H1 (cell line): ENCODE measurements at regions not wholly inside any gene's neighbourhood (a gene's known extent, or its start where the extent isn't known, plus 50 kb on each side); places are given as distances from the start of the nearest gene placed in this dataset.
A peak's percentile ranks its signal among the peaks of the same experiment; 100 is the strongest.

Experiments
- CTCF ChIA-PET: fragments of 300-600 bp; sonication (Branson Sonifier 250); formaldehyde crosslinking; loops from one replicate; lab custom pipeline; 2021; ENCODE audit not compliant: partially characterized antibody; lab: Charles Lee
- POLR2A ChIA-PET: fragments of 300-600 bp; sonication (Branson Sonifier 250); formaldehyde crosslinking; loops from one replicate; lab custom pipeline; 2021; ENCODE audit warnings: inconsistent platforms; ENCODE audit not compliant: partially characterized antibody; lab: Charles Lee
- DNase-seq, 2 experiments: peaks; one replicate each; pipeline versions ENCODE4 v3.0.0 to v3.0.0-alpha.2; 2010 to 2022; ENCODE audit warnings: low spot score in 2 of 2, low read depth in 1 of 2, mixed read lengths in 1 of 2
- FAIRE-seq: peaks from 2 replicates; lab custom pipeline; 2011; peaks lifted over from hg19 to GRCh38; lab: Jason Lieb, UNC
- H2AFZ ChIP-seq: 2 replicates; pipeline ENCODE4 v1.8.1; 2012; ENCODE audit warnings: low read length, inconsistent platforms
- H2AK5ac ChIP-seq: 2 replicates; pipeline ENCODE4 v1.6.1; 2013; ENCODE audit warnings: low read depth, low read length
- H2BK120ac ChIP-seq: replicated peaks from 2 replicates; pipeline ENCODE3; 2013; ENCODE audit warnings: low read depth, low read length, inconsistent platforms
- H2BK12ac ChIP-seq: 2 replicates; pipeline ENCODE4 v1.6.1; 2013; ENCODE audit warnings: low read depth, low read length
- H2BK15ac ChIP-seq: 2 replicates; pipeline ENCODE4 v1.6.1; 2013; ENCODE audit warnings: low read length
- H2BK20ac ChIP-seq: 2 replicates; pipeline ENCODE4 v1.6.1; 2013; ENCODE audit warnings: low read length
- H2BK5ac ChIP-seq: 2 replicates; pipeline ENCODE4 v1.6.1; 2013; ENCODE audit warnings: low read depth, low read length
- H3K14ac ChIP-seq: 2 replicates; pipeline ENCODE4 v1.6.1; 2013; ENCODE audit warnings: inconsistent platforms; ENCODE audit not compliant: insufficient read length
- H3K18ac ChIP-seq: 2 replicates; pipeline ENCODE4 v1.6.1; 2013; ENCODE audit warnings: low read length; ENCODE audit errors: extremely low read depth
- H3K23ac ChIP-seq: 2 replicates; pipeline ENCODE4 v1.6.1; 2013; ENCODE audit warnings: inconsistent platforms; ENCODE audit not compliant: insufficient read length
- H3K23me2 ChIP-seq: 2 replicates; pipeline ENCODE4 v1.6.1; 2013; ENCODE audit warnings: low read depth, low read length
- H3K27ac ChIP-seq: 2 replicates; pipeline ENCODE4 v1.6.1; 2011; ENCODE audit warnings: low read depth, low read length, inconsistent platforms
- H3K27me3 ChIP-seq, 4 experiments: replicated peaks in 1 of 4; 1 replicate in 1 of 4; 2 replicates in 3 of 4; pipeline versions ENCODE4 v1.6.1 to v1.8.1; 2011 to 2013; ENCODE audit warnings: low read length in 3 of 4, mild to moderate bottlenecking in 3 of 4, inconsistent platforms in 2 of 4, mixed read lengths in 2 of 4, moderate library complexity in 1 of 4; ENCODE audit not compliant: control insufficient read depth in 3 of 4, insufficient read depth in 3 of 4; ENCODE audit errors: extremely low read depth in 1 of 4
- H3K36me3 ChIP-seq, 4 experiments: 2 replicates each; pipeline versions ENCODE4 v1.6.1 to v1.8.1; 2011 to 2013; ENCODE audit warnings: mild to moderate bottlenecking in 4 of 4, low read length in 3 of 4, moderate library complexity in 2 of 4, control low read depth in 1 of 4, inconsistent platforms in 1 of 4; ENCODE audit not compliant: insufficient read depth in 4 of 4, control insufficient read depth in 2 of 4
- H3K4ac ChIP-seq: replicated peaks from 2 replicates; pipeline ENCODE3; 2013; ENCODE audit warnings: low read length, low read depth, mixed read lengths, inconsistent platforms; ENCODE audit not compliant: insufficient read length
- H3K4me1 ChIP-seq, 4 experiments: replicated peaks in 1 of 4; 1 replicate in 1 of 4; 2 replicates in 3 of 4; pipeline versions ENCODE4 v1.6.1 to v1.8.1; 2011 to 2013; ENCODE audit warnings: low read length in 3 of 4, inconsistent platforms in 2 of 4, mixed read lengths in 1 of 4; ENCODE audit not compliant: insufficient read depth in 4 of 4, control insufficient read depth in 3 of 4
- H3K4me2 ChIP-seq, 2 experiments: 2 replicates each; pipeline versions ENCODE4 v1.6.1 to v1.8.1; 2011 to 2013; ENCODE audit warnings: low read depth in 2 of 2, low read length in 2 of 2, control low read depth in 1 of 2, inconsistent platforms in 1 of 2, mild to moderate bottlenecking in 1 of 2; ENCODE audit not compliant: insufficient read depth in 1 of 2
- H3K4me3 ChIP-seq, 4 experiments: fragments of 200-600, 300-600 bp in 1 of 4; sonication (generic), shearing (Covaris generic), sonication (Bioruptor Twin) in 1 of 4; 2 replicates each; pipeline versions ENCODE4 v1.5.1 to v1.8.1; 2011 to 2016; ENCODE audit warnings: low read length in 4 of 4, low read depth in 3 of 4, control low read depth in 2 of 4, inconsistent platforms in 2 of 4, mild to moderate bottlenecking in 2 of 4, mixed read lengths in 1 of 4, moderate library complexity in 1 of 4; ENCODE audit not compliant: insufficient read depth in 2 of 4; ENCODE audit errors: extremely low read depth in 1 of 4
- H3K56ac ChIP-seq: replicated peaks from 2 replicates; pipeline ENCODE3; 2013; ENCODE audit warnings: low read depth, mild to moderate bottlenecking, mixed read lengths, low read length, inconsistent platforms; ENCODE audit not compliant: insufficient read length
- H3K79me1 ChIP-seq: 2 replicates; pipeline ENCODE4 v1.6.1; 2013; ENCODE audit warnings: low read depth, low read length, control low read depth
- H3K79me2 ChIP-seq, 2 experiments: 2 replicates each; pipeline versions ENCODE4 v1.6.1 to v1.8.1; 2012 to 2013; ENCODE audit warnings: low read length in 2 of 2, mild to moderate bottlenecking in 2 of 2, inconsistent platforms in 1 of 2; ENCODE audit not compliant: insufficient read depth in 2 of 2, control insufficient read depth in 1 of 2
- H3K9ac ChIP-seq, 4 experiments: replicated peaks in 1 of 4; 1 replicate in 1 of 4; 2 replicates in 3 of 4; pipeline versions ENCODE4 v1.6.1 to v1.8.1; 2011 to 2013; ENCODE audit warnings: low read depth in 3 of 4, low read length in 3 of 4, control low read depth in 2 of 4, mild to moderate bottlenecking in 2 of 4, moderate library complexity in 2 of 4, inconsistent platforms in 1 of 4; ENCODE audit errors: extremely low read depth in 1 of 4
- H3K9me3 ChIP-seq, 2 experiments: 2 replicates each; pipeline versions ENCODE4 v1.6.1 to v1.8.1; 2012 to 2013; ENCODE audit warnings: mild to moderate bottlenecking in 2 of 2, moderate library complexity in 2 of 2, control low read depth in 1 of 2, inconsistent platforms in 1 of 2, low read depth in 1 of 2, low read length in 1 of 2, mixed read lengths in 1 of 2; ENCODE audit not compliant: insufficient read depth in 2 of 2
- H4K20me1 ChIP-seq, 2 experiments: replicated peaks in 1 of 2; 2 replicates each; pipeline versions ENCODE3 to v1.8.1; 2011 to 2013; ENCODE audit warnings: inconsistent platforms in 2 of 2, low read length in 2 of 2, mild to moderate bottlenecking in 1 of 2; ENCODE audit not compliant: insufficient read depth in 2 of 2, control insufficient read depth in 1 of 2
- H4K5ac ChIP-seq: 2 replicates; pipeline ENCODE4 v1.6.1; 2013; ENCODE audit warnings: low read length, low read depth, mixed read lengths, inconsistent platforms; ENCODE audit not compliant: insufficient read length
- H4K8ac ChIP-seq: 2 replicates; pipeline ENCODE4 v1.8.0; 2013; ENCODE audit warnings: mild to moderate bottlenecking, moderate library complexity, low read length, inconsistent platforms; ENCODE audit not compliant: insufficient read depth; ENCODE audit errors: extremely low read depth
- H4K91ac ChIP-seq: replicated peaks from 2 replicates; pipeline ENCODE3; 2013; ENCODE audit warnings: low read length, mixed read lengths, inconsistent platforms; ENCODE audit not compliant: insufficient read length
- CBX8 ChIP-seq: fragments of 300-800, 300-1000 bp; sonication (generic); IDR thresholded peaks from 2 replicates; pipeline ENCODE4 v1.7.1; 2016; ENCODE audit warnings: low read depth, low read length, borderline replicate concordance
- CHD2 ChIP-seq: IDR thresholded peaks from 2 replicates; pipeline ENCODE4 v1.6.1; 2012; ENCODE audit warnings: low read length, improper control_type of control experiment
- CREB1 ChIP-seq: IDR thresholded peaks from 2 replicates; pipeline ENCODE4 v1.6.1; 2012; ENCODE audit warnings: inconsistent platforms
- SRF ChIP-seq: IDR thresholded peaks from 2 replicates; pipeline ENCODE4 v1.6.1; 2011; ENCODE audit warnings: mild to moderate bottlenecking, low read depth, low read length, moderate library complexity
- SUZ12 ChIP-seq: fragments of 200-600 bp; sonication (generic); IDR thresholded peaks from 2 replicates; pipeline ENCODE4 v1.6.1; 2012; ENCODE audit warnings: mild to moderate bottlenecking, inconsistent platforms, low read length, moderate library complexity, mixed read lengths
- WGBS, 2 experiments: shearing (Covaris generic) in 1 of 2; methylation state at CpG; one replicate each; pipeline versions ENCODE4 v1.1.6 to v1.1.7; 2013 to 2015; ENCODE audit warnings: low lambda C conversion rate in 2 of 2, mixed read lengths in 2 of 2, inconsistent platforms in 1 of 2, low coverage in 1 of 2, missing lambda C conversion rate in 1 of 2; ENCODE audit not compliant: insufficient replicate concordance in 2 of 2, insufficient coverage in 1 of 2, insufficient read length in 1 of 2; ENCODE audit errors: extremely low coverage in 1 of 2, missing lambda C conversion rate in 1 of 2; 5-methylcytosine and 5-hydroxymethylcytosine counted together
- TF ChIP-seq, protein P1 (sequence below), 3 experiments: IDR thresholded peaks; 1 replicate in 2 of 3; 2 replicates in 1 of 3; pipeline versions ENCODE4 v1.5.1 to v1.6.1; 2011; ENCODE audit warnings: low read length in 3 of 3, mild to moderate bottlenecking in 3 of 3, inconsistent platforms in 2 of 3, low read depth in 1 of 3, moderate library complexity in 1 of 3; ENCODE audit not compliant: insufficient read depth in 1 of 3; ENCODE audit errors: control extremely low read depth in 1 of 3
- TF ChIP-seq, protein P2 (sequence below): IDR thresholded peaks from 2 replicates; pipeline ENCODE4 v1.6.1; 2011; ENCODE audit warnings: low read depth, mild to moderate bottlenecking, low read length; ENCODE audit not compliant: insufficient read depth

DNA sequence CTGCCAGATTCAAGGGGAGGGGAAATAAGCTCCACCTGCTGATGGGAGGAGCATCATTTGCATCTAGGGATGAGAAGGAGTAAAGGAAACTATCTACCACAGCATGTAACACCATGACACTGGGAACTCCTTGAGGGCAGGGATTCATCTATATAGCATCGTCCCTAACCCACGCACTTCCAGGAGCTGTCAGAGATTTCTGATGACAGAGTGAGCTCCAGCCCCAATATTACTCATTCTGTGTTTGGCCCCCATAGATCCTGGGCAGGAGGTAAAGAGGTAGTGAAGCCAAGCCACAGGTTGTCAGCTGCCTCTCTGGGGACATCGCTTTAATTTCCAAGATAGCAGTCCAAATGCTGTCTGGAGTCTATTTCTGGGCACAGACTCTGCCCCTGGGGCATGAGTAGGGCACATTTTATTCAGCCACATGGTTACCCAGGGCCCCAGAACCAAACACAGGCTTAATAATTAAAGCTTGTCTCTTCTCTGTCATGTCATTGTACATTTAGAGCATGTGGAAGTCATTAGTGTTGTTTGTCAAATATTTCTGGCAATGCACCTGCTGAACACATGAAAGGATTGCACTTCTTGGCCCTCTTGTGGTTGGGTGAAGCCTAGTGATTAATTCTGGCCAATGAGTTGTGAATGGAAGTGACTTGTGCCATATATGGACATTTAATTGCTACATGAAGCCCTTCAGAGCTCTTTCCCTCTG, 105.9 kb upstream of the POU3F1 start:
- H3K4me2 ChIP-seq = peak overlapping the region in 1 of 2 experiments; percentile 19; a peak in 1 of 4 replicates
- ChIA-PET CTCF (interaction anchor here (0.6 to 4.3 kb wide), 19 partner anchors 10 to 1047 kb away, joined by 3 to 30 read pairs (median 3); no protein-coding TSS in a partner anchor), POLR2A (interaction anchor here (0.6 to 1.6 kb wide), 2 partner anchors 11 to 271 kb away, joined by 3 to 4 read pairs; no protein-coding TSS in a partner anchor)
- H3K14ac ChIP-seq = no peak overlapping the region
- no peak overlapping the region for H2BK120ac ChIP-seq
- no peak overlapping the region for H3K56ac ChIP-seq
- H2BK20ac ChIP-seq = peak overlapping the region; percentile 38; the same call in 1 of the 2 replicates
- no peak overlapping the region for H3K18ac ChIP-seq
- no peak overlapping the region for H3K4me3 ChIP-seq
- H3K9ac ChIP-seq = no peak overlapping the region
- FAIRE-seq (no peak), DNase-seq (no peak)
- no peak overlapping the region for H3K27ac ChIP-seq
- H3K23me2 ChIP-seq = no peaks in the 10 kb centered on the region
- H4K8ac ChIP-seq = no peak overlapping the region
- H3K9me3 ChIP-seq = no peaks in the 10 kb centered on the region; a peak in 1 of 4 replicates
- no peaks in the 10 kb centered on the region for H4K20me1 ChIP-seq
- H3K79me1 ChIP-seq = no peaks in the 10 kb centered on the region
- H4K91ac ChIP-seq = peak overlapping the region; percentile 5
- H2BK15ac ChIP-seq = no peak overlapping the region
- no peaks in the 10 kb centered on the region; a peak in 1 of 7 replicates for H3K27me3 ChIP-seq
- H3K79me2 ChIP-seq = no peaks in the 10 kb centered on the region
- no peak overlapping the region for H4K5ac ChIP-seq
- H3K4me1 ChIP-seq = peaks cover 2 to 10% (median 6%) of the 10 kb centered on the region in 4 experiments; a peak in 5 of 7 replicates
- H2BK5ac ChIP-seq = peak overlapping the region; percentile 19; the same call in 1 of the 2 replicates
- no peak overlapping the region for H2AK5ac ChIP-seq
- H2AFZ ChIP-seq = no peak overlapping the region
- no peaks in the 10 kb centered on the region for H3K36me3 ChIP-seq
- WGBS, 2 experiments = 93% methylated on average over 3 of the region's 3 CpGs; no CpG with 5 or more reads in 1 of the 2 experiments
- no peak overlapping the region for H3K4ac ChIP-seq
- no peak overlapping the region for H2BK12ac ChIP-seq
- no peak overlapping the region for H3K23ac ChIP-seq
- TF ChIP-seq CREB1 (no peak), CHD2 (no peak), SRF (no peak; the same call in 1 of the 2 replicates), CBX8 (no peak), SUZ12 (no peak)
- TF ChIP-seq, protein P1, sequence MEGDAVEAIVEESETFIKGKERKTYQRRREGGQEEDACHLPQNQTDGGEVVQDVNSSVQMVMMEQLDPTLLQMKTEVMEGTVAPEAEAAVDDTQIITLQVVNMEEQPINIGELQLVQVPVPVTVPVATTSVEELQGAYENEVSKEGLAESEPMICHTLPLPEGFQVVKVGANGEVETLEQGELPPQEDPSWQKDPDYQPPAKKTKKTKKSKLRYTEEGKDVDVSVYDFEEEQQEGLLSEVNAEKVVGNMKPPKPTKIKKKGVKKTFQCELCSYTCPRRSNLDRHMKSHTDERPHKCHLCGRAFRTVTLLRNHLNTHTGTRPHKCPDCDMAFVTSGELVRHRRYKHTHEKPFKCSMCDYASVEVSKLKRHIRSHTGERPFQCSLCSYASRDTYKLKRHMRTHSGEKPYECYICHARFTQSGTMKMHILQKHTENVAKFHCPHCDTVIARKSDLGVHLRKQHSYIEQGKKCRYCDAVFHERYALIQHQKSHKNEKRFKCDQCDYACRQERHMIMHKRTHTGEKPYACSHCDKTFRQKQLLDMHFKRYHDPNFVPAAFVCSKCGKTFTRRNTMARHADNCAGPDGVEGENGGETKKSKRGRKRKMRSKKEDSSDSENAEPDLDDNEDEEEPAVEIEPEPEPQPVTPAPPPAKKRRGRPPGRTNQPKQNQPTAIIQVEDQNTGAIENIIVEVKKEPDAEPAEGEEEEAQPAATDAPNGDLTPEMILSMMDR (IDR thresholded peaks at IDR 0.05; ENCODE audit: control extremely low read depth in 1 of 3, insufficient read depth in 1 of 3, low read depth in 1 of 3, low read length in 3 of 3) = peak in 1 of 3 experiments; percentile 22; a peak in 1 of 4 replicates
- TF ChIP-seq, protein P2, sequence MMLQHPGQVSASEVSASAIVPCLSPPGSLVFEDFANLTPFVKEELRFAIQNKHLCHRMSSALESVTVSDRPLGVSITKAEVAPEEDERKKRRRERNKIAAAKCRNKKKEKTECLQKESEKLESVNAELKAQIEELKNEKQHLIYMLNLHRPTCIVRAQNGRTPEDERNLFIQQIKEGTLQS = no peak
